ENCODE measurements at regions not wholly inside any gene's neighbourhood (a gene's known extent, or its start where the extent isn't known, plus 50 kb on each side); places are given as distances from the start of the nearest gene placed in this dataset.

- Histone ChIP-seq H3K36me3 (no peaks in the 10 kb centered on the region), H3K4me1 (no peaks in the 10 kb centered on the region), H3K4me3 (no peak overlapping the region), H3K27me3 (no peaks in the 10 kb centered on the region), H3K9me3 (no peaks in the 10 kb centered on the region), H3K27ac (no peak overlapping the region)
- DNase-seq = no peak
- intact Hi-C loops (cut with DNase I; ENCODE audit: low total_unique reads) = no loop called here
- TF ChIP-seq, protein P1, sequence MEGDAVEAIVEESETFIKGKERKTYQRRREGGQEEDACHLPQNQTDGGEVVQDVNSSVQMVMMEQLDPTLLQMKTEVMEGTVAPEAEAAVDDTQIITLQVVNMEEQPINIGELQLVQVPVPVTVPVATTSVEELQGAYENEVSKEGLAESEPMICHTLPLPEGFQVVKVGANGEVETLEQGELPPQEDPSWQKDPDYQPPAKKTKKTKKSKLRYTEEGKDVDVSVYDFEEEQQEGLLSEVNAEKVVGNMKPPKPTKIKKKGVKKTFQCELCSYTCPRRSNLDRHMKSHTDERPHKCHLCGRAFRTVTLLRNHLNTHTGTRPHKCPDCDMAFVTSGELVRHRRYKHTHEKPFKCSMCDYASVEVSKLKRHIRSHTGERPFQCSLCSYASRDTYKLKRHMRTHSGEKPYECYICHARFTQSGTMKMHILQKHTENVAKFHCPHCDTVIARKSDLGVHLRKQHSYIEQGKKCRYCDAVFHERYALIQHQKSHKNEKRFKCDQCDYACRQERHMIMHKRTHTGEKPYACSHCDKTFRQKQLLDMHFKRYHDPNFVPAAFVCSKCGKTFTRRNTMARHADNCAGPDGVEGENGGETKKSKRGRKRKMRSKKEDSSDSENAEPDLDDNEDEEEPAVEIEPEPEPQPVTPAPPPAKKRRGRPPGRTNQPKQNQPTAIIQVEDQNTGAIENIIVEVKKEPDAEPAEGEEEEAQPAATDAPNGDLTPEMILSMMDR (IDR thresholded peaks at IDR 0.05) = no peak
Measured at GRCh38 chr12:73266206-73266605, 994.0 kb downstream of the TRHDE start.

DNA sequence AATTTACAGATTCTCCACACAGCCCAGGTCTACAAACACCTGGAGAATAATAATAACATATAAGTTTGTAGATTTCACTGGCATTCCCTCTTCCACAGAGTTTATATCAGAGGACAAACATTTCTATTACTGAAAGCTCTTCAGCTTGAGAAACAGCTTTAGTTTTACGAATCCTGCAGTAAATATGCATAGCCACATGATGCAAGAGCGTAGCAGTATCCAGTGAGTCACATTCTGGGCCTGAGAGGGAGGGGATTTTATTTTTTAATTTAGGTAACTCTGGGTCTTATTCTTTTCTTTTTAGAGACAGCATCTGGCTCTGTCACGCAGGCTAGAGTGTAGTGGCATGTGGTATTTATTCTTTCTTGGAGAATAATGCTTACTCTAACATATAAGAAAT lies 1002.8 kb downstream of the TRHDE start:
- no peaks in the 10 kb centered on the region for H3K9me3 ChIP-seq
- no peak overlapping the region for H3K27ac ChIP-seq
- no peaks in the 10 kb centered on the region for H3K36me3 ChIP-seq
- no peak overlapping the region for H3K4me3 ChIP-seq
- intact Hi-C loops (cut with DNase I; ENCODE audit: low total_unique reads) = no loop called here
- H3K27me3 ChIP-seq = no peaks in the 10 kb centered on the region
- DNase-seq = no peak
- no peaks in the 10 kb centered on the region for H3K4me1 ChIP-seq
- TF ChIP-seq, protein P1 (IDR thresholded peaks at IDR 0.05) = no peak

DNA sequence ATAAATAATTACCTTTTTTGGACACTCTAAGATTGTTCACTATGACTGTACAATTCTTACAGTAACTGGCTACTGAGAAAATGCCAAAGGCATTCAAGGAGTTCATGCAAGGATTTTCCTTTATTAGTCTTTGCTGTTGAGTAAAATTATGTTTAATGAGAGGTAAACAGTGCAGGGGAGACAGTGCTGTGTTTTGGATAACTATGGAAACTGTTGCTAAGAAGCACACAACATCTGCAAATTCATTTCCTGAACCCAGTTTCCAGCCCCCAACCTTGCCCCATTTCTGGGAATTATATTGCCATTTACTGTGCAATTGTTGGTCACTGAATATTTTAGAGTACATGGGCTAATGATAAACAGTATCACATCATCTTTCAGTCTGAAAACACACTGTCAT lies 1005.8 kb downstream of the TRHDE start:
- DNase-seq = no peak
- H3K27ac ChIP-seq = no peak overlapping the region
- TF ChIP-seq, protein P1 (IDR thresholded peaks at IDR 0.05) = no peak
- H3K36me3 ChIP-seq = no peaks in the 10 kb centered on the region
- no peaks in the 10 kb centered on the region for H3K27me3 ChIP-seq
- intact Hi-C loops (cut with DNase I; ENCODE audit: low total_unique reads) = no loop called here
- H3K9me3 ChIP-seq = no peaks in the 10 kb centered on the region
- H3K4me1 ChIP-seq = no peaks in the 10 kb centered on the region
- H3K4me3 ChIP-seq = no peak overlapping the region

DNA sequence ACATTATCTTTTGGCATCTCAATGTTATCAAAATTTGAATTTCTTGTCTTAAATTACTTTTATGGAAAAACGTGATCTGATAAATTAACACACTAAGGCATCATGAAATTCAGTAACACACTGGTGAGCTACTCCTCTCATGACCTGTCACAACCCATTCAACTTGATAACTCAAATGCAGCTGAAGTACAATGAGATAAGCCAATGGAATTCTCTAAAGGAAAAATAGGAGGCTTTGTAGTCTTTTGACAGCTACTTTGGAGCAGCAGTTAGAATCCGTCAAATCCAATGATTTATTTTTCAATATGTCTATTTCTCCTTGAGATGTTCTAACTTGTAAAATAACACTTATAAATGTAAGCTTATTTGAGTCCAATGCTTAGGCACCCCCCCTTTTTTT lies 1029.4 kb downstream of the TRHDE start:
- no peaks in the 10 kb centered on the region for H3K4me1 ChIP-seq
- no peaks in the 10 kb centered on the region for H3K27me3 ChIP-seq
- TF ChIP-seq, protein P1 (IDR thresholded peaks at IDR 0.05) = no peak
- no peak for DNase-seq
- H3K4me3 ChIP-seq = no peak overlapping the region
- no peaks in the 10 kb centered on the region for H3K9me3 ChIP-seq
- no peaks in the 10 kb centered on the region for H3K36me3 ChIP-seq
- intact Hi-C loops (cut with DNase I; ENCODE audit: low total_unique reads) = no loop called here
- H3K27ac ChIP-seq = no peak overlapping the region

GRCh38 chr12:73307260-73307659 lies 1035.1 kb downstream of the TRHDE start:
- Histone ChIP-seq H3K4me1 (peaks cover 0 to 5% (median 0%) of the 10 kb centered on the region in 4 donors), H3K27me3 (no peaks in the 10 kb centered on the region), H3K36me3 (no peaks in the 10 kb centered on the region), H3K9me3 (no peaks in the 10 kb centered on the region), H3K27ac (no peak overlapping the region), H3K4me3 (no peak overlapping the region)
- TF ChIP-seq, protein P1 (IDR thresholded peaks at IDR 0.05) = no peak
- intact Hi-C loops (cut with DNase I; ENCODE audit: low total_unique reads) = no loop called here
- no peak for DNase-seq

- intact Hi-C loops (cut with DNase I; ENCODE audit: low total_unique reads) = no loop called here
Measured at GRCh38 chr12:73308079-73308478, 1035.9 kb downstream of the TRHDE start.

More at GRCh38 chr12:73308079-73308478, 1035.9 kb downstream of the TRHDE start:
- TF ChIP-seq, protein P1 (IDR thresholded peaks at IDR 0.05) = no peak
- Histone ChIP-seq H3K9me3 (no peaks in the 10 kb centered on the region), H3K27me3 (no peaks in the 10 kb centered on the region), H3K4me1 (peaks cover 0 to 5% (median 0%) of the 10 kb centered on the region in 4 donors), H3K4me3 (no peak overlapping the region), H3K36me3 (no peaks in the 10 kb centered on the region), H3K27ac (no peak overlapping the region)
- no peak for DNase-seq
